ENCODE measurements at regions not wholly inside any gene's neighbourhood (a gene's known extent, or its start where the extent isn't known, plus 50 kb on each side); places are given as distances from the start of the nearest gene placed in this dataset.
"Not testable (repeated sequence)": the region's sequence is repeated elsewhere in the genome, so short reads cannot be mapped to it uniquely, and the experiment has no call there.

DNA sequence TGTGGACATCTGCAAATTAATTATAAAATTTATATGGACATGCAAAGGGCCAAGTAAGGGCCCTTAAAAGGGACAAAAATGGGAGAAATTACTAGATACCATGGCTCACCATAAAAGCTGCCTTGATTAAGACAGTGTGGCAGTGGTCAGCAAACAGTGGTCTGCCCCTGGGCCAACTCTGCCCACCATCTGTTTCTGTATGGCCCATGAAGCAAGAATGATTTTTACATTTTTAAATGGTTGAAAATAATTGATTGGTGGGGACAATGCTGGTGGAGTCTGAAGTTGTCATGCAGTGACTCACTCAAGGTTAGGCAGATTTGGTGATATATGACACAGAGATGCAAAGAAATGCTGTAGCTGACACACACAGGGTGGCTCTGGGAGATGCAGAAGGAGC, 143.2 kb upstream of the PRDM7 start:
- in situ Hi-C loops (cut with HindIII; ENCODE audit: low pct_unique_long_range_greater_than_20kb, low sequenced_read_pairs); DNase-seq (ENCODE audit: low read depth): not testable (repeated sequence)

DNA sequence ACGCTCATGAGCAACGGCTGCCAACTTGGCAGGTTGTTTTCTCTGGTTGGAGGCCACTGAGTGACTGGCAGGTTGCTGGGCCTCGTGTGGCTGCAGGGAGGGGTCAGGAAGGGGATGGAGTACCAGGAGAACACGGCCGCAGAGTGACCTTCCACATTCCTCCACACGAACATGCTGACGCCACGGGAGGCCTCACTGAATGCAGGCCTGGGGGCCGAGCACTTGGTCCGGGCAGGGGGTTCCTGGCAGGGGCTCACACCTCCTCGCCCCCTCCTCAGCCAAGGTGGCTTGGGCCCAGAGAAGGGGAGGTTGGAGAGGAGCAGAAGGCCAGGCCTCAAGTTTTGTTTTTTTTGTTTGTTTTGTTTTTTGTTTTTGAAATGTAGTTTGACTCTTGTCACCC, 98.5 kb upstream of the PRDM7 start:
- in situ Hi-C loops (cut with HindIII; ENCODE audit: low pct_unique_long_range_greater_than_20kb, low sequenced_read_pairs): not testable (repeated sequence)

DNA sequence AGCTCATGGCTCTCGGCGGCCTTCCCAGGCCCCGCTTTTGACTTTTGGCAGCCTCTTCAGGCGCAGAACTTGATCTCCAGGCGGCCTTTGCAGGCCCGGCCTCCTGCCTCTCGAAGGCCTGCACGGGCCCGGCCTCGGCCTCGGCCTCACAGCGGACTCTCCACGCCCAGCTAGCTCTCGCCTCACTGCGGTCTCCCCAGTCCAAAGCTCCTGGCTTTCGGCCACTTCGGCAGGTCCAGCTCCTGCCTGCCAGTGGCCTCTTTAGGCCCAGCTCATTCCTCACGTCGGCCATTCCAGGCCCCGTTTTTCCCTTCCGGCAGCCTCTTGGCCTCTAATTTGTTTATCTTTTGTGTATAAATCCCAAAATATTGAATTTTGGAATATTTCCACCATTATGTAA, 94.5 kb upstream of the PRDM7 start:
- in situ Hi-C loops (cut with HindIII; ENCODE audit: low pct_unique_long_range_greater_than_20kb, low sequenced_read_pairs); DNase-seq (ENCODE audit: low read depth): not testable (repeated sequence)

More for the DNA sequence above, 98.5 kb upstream of the PRDM7 start:
- not testable (repeated sequence) for DNase-seq (ENCODE audit: low read depth)

DNA sequence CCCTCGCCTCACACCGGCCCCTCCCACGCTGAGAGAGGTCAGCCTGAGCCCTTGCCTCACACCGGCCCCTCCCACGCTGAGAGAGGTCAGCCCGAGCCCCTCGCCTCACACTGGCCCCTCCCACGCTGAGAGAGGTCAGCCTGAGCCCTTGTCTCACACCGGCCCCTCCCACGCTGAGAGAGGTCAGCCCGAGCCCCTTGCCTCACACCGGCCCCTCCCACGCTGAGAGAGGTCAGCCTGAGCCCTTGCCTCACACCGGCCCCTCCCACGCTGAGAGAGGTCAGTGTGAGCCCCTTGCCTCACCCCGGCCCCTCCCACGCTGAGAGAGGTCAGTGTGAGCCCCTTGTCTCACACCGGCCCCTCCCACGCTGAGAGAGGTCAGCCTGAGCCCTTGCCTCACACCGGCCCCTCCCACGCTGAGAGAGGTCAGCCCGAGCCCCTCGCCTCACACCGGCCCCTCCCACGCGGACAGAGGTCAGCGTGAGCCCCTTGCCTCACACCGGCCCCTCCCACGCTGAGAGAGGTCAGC, 92.1 kb upstream of the PRDM7 start:
- DNase-seq (ENCODE audit: low read depth); in situ Hi-C loops (cut with HindIII; ENCODE audit: low pct_unique_long_range_greater_than_20kb, low sequenced_read_pairs): not testable (repeated sequence)

DNA sequence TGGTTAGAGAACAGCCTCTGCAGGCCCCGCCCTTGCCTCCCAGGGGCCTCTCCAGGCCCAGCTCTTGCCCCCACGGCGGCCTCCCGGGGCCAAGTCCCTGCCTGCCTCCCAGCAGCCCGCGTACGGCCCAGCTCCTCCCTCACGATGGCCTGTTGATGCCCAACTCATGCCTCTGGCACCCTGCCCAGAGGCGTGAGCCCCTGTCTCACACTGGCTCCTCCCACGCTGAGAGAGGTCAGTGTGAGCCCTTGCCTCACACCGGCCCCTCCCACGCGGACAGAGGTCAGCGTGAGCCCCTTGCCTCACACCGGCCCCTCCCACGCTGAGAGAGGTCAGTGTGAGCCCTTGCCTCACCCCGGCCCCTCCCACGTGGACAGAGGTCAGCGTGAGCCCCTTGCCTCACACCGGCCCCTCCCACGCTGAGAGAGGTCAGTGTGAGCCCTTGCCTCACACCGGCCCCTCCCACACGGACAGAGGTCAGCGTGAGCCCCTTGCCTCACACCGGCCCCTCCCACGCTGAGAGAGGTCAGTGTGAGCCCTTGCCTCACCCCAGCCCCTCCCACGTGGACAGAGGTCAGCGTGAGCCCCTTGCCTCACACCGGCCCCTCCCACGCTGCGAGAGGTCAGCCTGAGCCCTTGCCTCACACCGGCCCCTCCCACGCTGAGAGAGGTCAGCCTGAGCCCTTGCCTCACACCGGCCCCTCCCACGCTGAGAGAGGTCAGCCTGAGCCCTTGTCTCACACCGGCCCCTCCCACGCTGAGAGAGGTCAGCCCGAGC, 91.4 kb upstream of the PRDM7 start:
- peak; percentile 0 for DNase-seq (ENCODE audit: low read depth)
- in situ Hi-C loops (cut with HindIII; ENCODE audit: low pct_unique_long_range_greater_than_20kb, low sequenced_read_pairs): not testable (repeated sequence)

DNA sequence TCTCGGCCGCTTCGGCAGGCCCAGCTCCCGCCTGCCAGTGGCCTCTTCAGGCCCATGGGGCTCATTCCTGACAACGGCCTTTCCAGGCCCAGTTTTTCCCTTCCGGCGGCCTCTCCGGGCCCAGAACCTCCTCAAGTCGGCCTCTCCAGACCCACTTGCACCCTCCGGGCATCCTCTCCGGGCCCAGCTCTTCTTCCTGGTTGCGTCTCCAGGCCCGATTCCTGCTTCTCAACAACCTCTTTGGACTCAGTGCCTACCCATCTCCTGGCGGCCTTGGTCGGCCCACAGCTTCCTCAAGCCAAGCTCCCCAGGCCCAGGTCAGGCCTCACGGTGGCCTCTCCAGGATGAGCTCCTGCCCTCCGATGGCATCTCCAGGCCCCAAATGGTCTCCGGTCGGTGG, 90.6 kb upstream of the PRDM7 start:
- in situ Hi-C loops (cut with HindIII; ENCODE audit: low pct_unique_long_range_greater_than_20kb, low sequenced_read_pairs); DNase-seq (ENCODE audit: low read depth): not testable (repeated sequence)

DNA sequence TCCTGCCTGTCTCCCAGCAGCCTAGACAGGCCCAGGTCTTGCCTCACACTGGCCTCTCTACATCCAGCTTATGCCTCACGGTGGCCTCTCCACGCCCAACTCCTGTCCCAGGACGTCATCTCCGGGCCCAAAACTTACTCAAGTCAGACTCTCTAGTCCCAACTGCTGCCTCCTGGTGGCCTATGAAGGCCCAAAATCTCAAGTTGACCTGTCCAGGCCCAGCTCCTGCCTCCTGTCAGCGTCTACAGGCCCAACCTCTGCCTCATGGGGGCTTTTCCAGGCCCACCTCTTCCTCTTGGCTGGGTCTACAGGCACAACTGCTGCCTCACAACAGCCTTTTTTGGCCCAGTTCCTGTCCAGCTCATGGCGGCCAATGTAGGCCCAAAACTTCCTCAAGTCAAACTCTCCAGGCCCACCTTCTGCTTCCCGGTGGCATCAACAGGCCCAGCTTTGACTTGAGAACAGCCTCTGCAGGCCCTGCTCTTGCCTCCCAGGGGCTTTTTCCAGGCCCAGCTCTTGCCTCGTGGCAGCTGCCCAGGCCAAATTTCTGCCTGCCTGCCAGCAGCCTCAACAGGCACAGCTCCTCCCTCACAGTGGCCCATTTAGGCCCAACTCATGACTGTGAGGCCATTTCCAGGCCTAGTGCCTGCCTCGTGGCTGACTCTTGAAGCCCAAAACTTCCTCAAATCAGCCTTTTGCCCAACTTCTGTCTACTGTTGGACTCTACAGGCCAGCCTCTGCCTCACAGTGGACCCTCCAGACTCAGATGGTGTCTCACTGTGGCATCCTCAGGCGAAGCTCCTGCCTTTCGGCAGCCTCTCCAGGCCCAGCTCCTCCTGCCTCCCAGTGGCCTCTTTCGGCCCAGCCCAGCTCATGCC, 89.8 kb upstream of the PRDM7 start:
- in situ Hi-C loops (cut with HindIII; ENCODE audit: low pct_unique_long_range_greater_than_20kb, low sequenced_read_pairs); DNase-seq (ENCODE audit: low read depth): not testable (repeated sequence)

DNA sequence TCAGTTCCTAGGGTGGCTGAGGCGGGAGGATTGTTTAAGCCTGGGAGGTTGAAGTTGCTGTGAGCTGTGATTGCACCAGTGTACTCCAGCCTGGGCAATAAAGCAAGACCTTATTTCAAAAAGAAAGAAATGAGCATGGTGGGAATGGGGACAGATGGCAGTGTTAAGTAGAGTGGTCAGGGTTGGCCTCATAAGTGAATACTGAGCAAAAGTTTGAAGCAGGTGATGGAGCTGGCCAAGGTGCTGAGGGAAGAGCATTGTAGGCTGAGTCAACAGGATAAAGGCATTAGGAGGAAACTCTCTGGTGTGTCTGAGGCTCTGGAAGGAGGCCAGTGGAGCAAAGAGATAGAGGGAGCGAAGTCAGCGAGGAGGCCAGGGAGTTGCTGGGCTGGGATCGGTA, 73.9 kb upstream of the PRDM7 start:
- in situ Hi-C loops (cut with HindIII; ENCODE audit: low pct_unique_long_range_greater_than_20kb, low sequenced_read_pairs); DNase-seq (ENCODE audit: low read depth): not testable (repeated sequence)

Data from Caki2 (cell line).